Lung (tissue), 11 donors: ENCODE measurements at regions not wholly inside any gene's neighbourhood (a gene's known extent, or its start where the extent isn't known, plus 50 kb on each side); places are given as distances from the start of the nearest gene placed in this dataset.

Experiments
- ATAC-seq: fragments of 200-7000 bp; cut with Tn5 transposase; one replicate; pipeline ENCODE4 v1.9.1; 2020; ENCODE audit warnings: moderate number of reproducible peaks; ENCODE audit not compliant: insufficient read depth, low FRiP score
- DNase-seq, 3 donors: peaks; one replicate each; pipeline ENCODE4 v3.0.0-alpha.2; 2013 to 2017
- H3K27ac ChIP-seq, 2 donors: one replicate each; pipeline ENCODE4 v1.5.1; 2013; ENCODE audit warnings: mild to moderate bottlenecking in 2 of 2, moderate library complexity in 2 of 2, control low read depth in 1 of 2, inconsistent platforms in 1 of 2, low read depth in 1 of 2, low read length in 1 of 2
- H3K27me3 ChIP-seq, 3 donors: one replicate each; pipeline ENCODE4 v1.5.1; 2013; ENCODE audit warnings: low read length in 2 of 3; ENCODE audit not compliant: control insufficient read depth in 3 of 3, insufficient read depth in 3 of 3
- H3K36me3 ChIP-seq, 4 donors: one replicate each; pipeline ENCODE4 v1.5.1; 2013; ENCODE audit warnings: low read length in 4 of 4, mild to moderate bottlenecking in 1 of 4, moderate library complexity in 1 of 4; ENCODE audit not compliant: control insufficient read depth in 4 of 4, insufficient read depth in 4 of 4
- H3K4me1 ChIP-seq, 5 donors: one replicate each; pipeline ENCODE4 v1.5.1; 2013; ENCODE audit warnings: low read length in 5 of 5, mild to moderate bottlenecking in 2 of 5, moderate library complexity in 1 of 5; ENCODE audit not compliant: control insufficient read depth in 5 of 5, insufficient read depth in 5 of 5
- H3K4me3 ChIP-seq: one replicate; pipeline ENCODE4 v1.5.1; 2013; ENCODE audit warnings: mild to moderate bottlenecking, control low read depth, moderate library complexity
- H3K9ac ChIP-seq, 2 donors: one replicate each; pipeline ENCODE4 v1.5.1; 2013; ENCODE audit warnings: low read length in 2 of 2, control low read depth in 1 of 2; ENCODE audit not compliant: insufficient read depth in 1 of 2
- H3K9me3 ChIP-seq, 4 donors: one replicate each; pipeline ENCODE4 v1.5.1; 2013; ENCODE audit warnings: low read length in 3 of 4, mild to moderate bottlenecking in 1 of 4, moderate library complexity in 1 of 4; ENCODE audit not compliant: control insufficient read depth in 4 of 4, insufficient read depth in 3 of 4
- CTCF ChIP-seq: IDR thresholded peaks from 2 replicates; pipeline ENCODE4 v1.5.1; 2012; ENCODE audit warnings: mild to moderate bottlenecking; ENCODE audit errors: control extremely low read depth, extremely low read depth
- WGBS, 2 donors: extraction: QIAGEN DNeasy Blood & Tissue Kit; methylation state at CpG; one replicate each; pipeline ENCODE4 v1.1.7; 2013; 5-methylcytosine and 5-hydroxymethylcytosine counted together
- donor health status: control.
- donor health status: control.
- donor health status: Bipolar disorder and iron deficiency.
- donor health status: healthy.
- donor health status: DM: yes; HTN: yes; CAD: no.

- WGBS, 2 donors = 94 to 99% methylated on average over 1 of the region's 1 CpG
- H3K4me1 ChIP-seq = peaks cover 0 to 7% (median 0%) of the 10 kb centered on the region in 5 donors
- no peak overlapping the region for H3K4me3 ChIP-seq
- no peak for DNase-seq
- H3K9me3 ChIP-seq = peaks cover 0 to 4% (median 0%) of the 10 kb centered on the region in 4 donors
- no peaks in the 10 kb centered on the region for H3K36me3 ChIP-seq
- no peak overlapping the region for H3K27ac ChIP-seq
- no peak for ATAC-seq
- H3K9ac ChIP-seq = no peak overlapping the region
- H3K27me3 ChIP-seq = no peaks in the 10 kb centered on the region
- TF ChIP-seq CTCF = no peak
These were observed 87.0 kb upstream of the STT3B start for GRCh38 chr3:31445701-31446100.

GRCh38 chr3:31448035-31448881, 84.5 kb upstream of the STT3B start:
- Histone ChIP-seq H3K4me3 (no peak overlapping the region), H3K36me3 (no peaks in the 10 kb centered on the region), H3K9ac (no peak overlapping the region), H3K9me3 (peaks cover 0 to 4% (median under 1%) of the 10 kb centered on the region in 4 donors), H3K27ac (no peak overlapping the region), H3K4me1 (peaks cover 0 to 5% (median 0%) of the 10 kb centered on the region in 5 donors), H3K27me3 (no peaks in the 10 kb centered on the region)
- no peak for TF ChIP-seq CTCF
- DNase-seq (no peak), ATAC-seq (peak; percentile 58)
- WGBS, 2 donors = 94 to 98% methylated on average over 1 of the region's 1 CpG

- WGBS, 2 donors = 68 to 77% methylated on average over 1 of the region's 1 CpG
- no peak overlapping the region for H3K4me3 ChIP-seq
- no peaks in the 10 kb centered on the region for H3K36me3 ChIP-seq
- no peak overlapping the region for H3K27ac ChIP-seq
- H3K27me3 ChIP-seq = no peaks in the 10 kb centered on the region
- H3K4me1 ChIP-seq = peaks cover 0 to 5% (median 0%) of the 10 kb centered on the region in 5 donors
- H3K9me3 ChIP-seq = peaks cover 0 to 4% (median under 1%) of the 10 kb centered on the region in 4 donors
- no peak for ATAC-seq
- no peak overlapping the region for H3K9ac ChIP-seq
- no peak for DNase-seq
- TF ChIP-seq CTCF = no peak
These were observed 83.9 kb upstream of the STT3B start for GRCh38 chr3:31448882-31449243.

- H3K9ac ChIP-seq = no peak overlapping the region
- WGBS, 2 donors = 93 to 95% methylated on average over 1 of the region's 1 CpG
- no peak for ATAC-seq
These were observed 83.4 kb upstream of the STT3B start for GRCh38 chr3:31449318-31449717.

More at GRCh38 chr3:31449318-31449717, 83.4 kb upstream of the STT3B start:
- DNase-seq = no peak
- H3K27ac ChIP-seq = no peak overlapping the region
- H3K27me3 ChIP-seq = no peaks in the 10 kb centered on the region
- no peaks in the 10 kb centered on the region for H3K36me3 ChIP-seq
- H3K4me1 ChIP-seq = peaks cover 0 to 5% (median 0%) of the 10 kb centered on the region in 5 donors
- peaks cover 0 to 4% (median under 1%) of the 10 kb centered on the region in 4 donors for H3K9me3 ChIP-seq
- H3K4me3 ChIP-seq = no peak overlapping the region
- no peak for TF ChIP-seq CTCF
